AG09319 (cell line): ENCODE measurements at regions not wholly inside any gene's neighbourhood (a gene's known extent, or its start where the extent isn't known, plus 50 kb on each side); places are given as distances from the start of the nearest gene placed in this dataset.

Experiments used
- DNase-seq: peaks from one replicate; pipeline ENCODE4 v3.0.0-alpha.2; 2010; ENCODE audit warnings: low read depth; ENCODE audit errors: extremely low read depth
- TF ChIP-seq, protein P1 (sequence below): IDR thresholded peaks from 2 replicates; pipeline ENCODE4 v1.5.1; 2011; ENCODE audit warnings: low read depth, mild to moderate bottlenecking, inconsistent platforms, low read length, moderate library complexity

DNA sequence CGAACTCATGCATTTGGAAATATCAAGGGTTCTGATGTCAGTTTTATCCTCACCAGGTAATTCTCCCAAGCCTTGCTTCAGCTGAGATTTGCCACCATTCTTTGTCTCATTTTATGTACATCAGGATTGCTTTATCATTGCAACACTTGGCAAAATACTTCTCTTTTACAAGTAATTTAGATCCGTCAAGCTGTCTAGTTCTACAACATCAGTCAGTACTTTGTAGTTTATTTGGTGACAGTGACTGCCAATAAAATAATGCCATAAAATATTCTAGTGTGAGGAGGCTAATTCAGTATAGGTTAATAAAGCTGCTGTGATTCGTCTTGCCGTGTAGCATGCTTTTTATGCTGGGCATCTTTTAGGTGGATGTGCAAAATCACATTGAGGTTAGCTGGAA lies 565.3 kb upstream of the SGO1 start:
- DNase-seq, result no peak

DNA sequence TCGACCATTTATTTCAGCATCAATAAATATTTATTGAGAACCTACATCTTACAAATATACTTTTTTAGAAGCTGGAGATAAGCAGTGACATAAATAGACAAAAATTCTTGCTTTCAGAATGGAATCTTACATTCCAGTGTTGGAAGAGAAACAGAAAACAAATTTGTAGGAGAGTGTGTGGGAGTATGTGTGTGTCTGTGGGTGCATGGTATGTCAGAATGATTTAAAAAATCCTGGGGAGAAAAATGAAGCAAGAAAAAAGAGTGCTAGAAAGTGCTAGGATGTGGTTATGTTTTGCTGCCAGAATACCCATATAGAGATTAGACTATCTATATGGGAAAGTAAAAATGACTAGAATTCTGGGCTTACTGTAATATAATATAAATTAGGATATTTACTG lies 561.7 kb upstream of the SGO1 start:
- no peak for DNase-seq
- TF ChIP-seq, protein P1, sequence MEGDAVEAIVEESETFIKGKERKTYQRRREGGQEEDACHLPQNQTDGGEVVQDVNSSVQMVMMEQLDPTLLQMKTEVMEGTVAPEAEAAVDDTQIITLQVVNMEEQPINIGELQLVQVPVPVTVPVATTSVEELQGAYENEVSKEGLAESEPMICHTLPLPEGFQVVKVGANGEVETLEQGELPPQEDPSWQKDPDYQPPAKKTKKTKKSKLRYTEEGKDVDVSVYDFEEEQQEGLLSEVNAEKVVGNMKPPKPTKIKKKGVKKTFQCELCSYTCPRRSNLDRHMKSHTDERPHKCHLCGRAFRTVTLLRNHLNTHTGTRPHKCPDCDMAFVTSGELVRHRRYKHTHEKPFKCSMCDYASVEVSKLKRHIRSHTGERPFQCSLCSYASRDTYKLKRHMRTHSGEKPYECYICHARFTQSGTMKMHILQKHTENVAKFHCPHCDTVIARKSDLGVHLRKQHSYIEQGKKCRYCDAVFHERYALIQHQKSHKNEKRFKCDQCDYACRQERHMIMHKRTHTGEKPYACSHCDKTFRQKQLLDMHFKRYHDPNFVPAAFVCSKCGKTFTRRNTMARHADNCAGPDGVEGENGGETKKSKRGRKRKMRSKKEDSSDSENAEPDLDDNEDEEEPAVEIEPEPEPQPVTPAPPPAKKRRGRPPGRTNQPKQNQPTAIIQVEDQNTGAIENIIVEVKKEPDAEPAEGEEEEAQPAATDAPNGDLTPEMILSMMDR, result no peak

More for the DNA sequence above, 565.3 kb upstream of the SGO1 start:
- TF ChIP-seq, protein P1, result no peak

DNA sequence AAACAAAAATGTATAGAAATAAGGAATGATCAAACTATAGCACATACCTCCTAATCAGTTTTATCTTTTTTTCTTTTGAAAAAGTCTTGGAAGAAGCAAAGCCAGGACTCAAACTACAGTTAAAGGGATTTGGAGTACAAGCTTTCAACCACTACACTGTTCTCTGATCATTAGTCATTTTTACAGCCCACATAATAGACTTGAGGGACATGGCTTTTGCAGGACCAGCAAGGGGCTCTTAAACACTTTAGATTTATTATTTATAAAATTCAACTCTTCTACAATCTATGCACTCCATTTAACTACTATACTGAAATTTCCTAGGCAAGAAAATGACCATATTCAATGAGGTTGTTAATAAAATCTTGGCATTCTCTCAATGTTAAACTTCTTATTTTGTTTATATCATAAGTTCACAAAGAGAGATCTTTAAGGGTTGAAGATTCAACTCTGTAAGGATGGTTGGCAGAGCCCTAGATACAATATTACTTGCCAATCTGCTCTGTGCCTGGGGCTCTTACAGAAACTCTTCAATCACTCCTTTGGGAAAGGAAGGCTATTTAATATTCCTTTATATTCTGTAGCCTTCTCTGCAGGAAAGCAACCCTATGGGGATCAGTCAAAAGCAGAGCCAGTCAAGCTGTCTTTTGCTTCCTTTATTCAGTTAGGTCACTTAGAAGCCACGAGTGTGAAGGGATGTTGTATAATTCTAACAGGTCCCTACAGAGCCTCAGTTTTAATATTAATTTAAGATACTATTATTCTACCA lies 557.7 kb upstream of the SGO1 start:
- TF ChIP-seq, protein P1, result no peak
- DNase-seq, result no peak

DNA sequence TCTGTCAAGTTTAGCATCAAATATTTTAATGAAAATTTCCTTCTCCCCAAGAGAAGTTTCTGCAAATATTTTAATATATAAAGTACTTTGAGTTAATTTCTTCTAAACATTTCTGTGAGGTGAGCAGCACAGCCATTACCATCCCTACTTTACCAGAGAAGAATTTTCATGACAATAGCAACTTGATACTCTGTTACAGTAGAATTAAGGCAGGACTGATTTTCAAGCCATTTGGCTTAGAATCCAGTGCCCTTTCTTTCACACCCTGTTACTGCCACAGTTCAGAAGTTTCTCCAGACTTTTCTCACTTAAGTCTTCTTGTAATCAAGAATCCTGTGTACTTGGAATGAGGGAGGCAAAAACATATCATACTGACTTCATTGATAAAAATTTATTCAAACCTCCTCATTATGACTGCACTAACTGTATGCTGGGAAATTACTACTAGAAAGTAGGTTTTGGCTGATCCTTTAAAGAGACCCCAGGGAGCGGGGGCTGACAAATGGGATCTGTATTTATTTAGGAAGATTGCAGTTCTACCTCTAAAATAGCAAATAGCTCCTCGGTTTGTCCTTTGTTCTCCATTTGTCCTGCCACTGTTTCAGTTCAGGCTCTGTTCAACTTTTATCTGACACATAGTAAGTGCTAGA lies 557.0 kb upstream of the SGO1 start:
- no peak for DNase-seq
- TF ChIP-seq, protein P1, result no peak

DNA sequence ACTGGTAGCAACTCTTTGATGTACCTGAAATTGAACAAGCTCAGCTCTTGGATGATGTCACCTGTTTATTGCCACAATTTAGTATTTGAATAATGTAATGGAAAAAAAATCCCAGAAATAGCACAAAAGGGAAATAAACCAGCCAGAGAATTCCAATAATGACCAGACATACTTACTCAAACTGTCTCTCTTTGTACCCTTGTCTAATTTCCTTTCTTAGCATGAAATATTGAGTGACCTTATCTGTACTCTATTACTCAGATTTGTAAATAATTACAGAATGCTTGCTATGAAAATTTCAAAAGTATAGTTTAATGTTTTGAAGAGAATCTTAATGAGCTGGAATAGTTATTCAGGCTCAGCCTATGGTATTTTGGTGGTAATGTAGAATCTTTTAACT lies 555.4 kb upstream of the SGO1 start:
- no peak for DNase-seq
- TF ChIP-seq, protein P1, result no peak

DNA sequence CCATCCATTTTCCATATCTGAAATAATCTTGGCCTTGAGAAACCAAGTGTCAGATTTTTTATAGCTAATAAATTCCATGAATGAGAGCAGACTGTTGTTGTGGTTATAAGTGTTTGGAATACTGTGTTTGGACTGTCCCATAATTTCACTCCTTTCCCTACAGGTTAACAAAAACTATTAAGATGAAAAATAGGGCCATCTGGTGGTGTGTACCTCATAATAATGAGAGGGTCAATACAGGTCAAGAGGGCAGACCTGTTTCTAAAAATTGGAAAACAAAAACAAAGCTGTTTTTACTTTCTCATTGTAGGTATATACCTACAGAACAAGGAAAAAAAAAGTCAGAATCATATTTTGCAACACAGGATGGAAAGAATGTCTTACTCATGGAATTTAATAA lies 553.8 kb upstream of the SGO1 start:
- TF ChIP-seq, protein P1, result no peak; the same call in none of the 2 replicates
- DNase-seq, result no peak

DNA sequence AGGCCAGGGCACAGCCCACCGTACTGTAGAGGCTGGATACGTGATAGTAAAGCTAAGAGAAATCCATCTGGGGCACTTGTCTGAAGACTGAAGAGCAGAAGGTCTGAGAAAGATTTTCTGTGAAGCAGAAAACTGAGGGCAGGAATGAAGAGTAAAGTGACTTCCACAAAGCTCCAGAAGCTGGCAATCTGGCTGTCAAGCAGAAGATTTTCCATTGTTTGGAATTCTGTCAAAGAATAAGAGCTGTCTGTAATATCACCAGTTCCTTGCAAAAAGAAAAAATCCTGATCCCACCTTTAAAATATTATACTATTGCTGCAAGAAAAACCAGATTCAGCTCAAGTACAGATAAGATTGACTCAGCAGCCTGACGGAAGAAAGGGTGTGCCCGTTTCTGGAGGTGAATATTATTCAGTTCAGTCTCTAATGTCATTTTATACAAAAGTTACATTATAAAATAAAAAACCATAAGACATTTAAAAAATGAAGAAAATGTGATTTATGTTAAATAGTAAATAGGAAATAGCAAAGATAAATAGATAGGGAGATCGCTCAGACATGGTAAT lies 550.4 kb upstream of the SGO1 start:
- no peak for DNase-seq

More for the DNA sequence above, 550.4 kb upstream of the SGO1 start:
- TF ChIP-seq, protein P1, result no peak
